ENCODE measurements at regions not wholly inside any gene's neighbourhood (a gene's known extent, or its start where the extent isn't known, plus 50 kb on each side); places are given as distances from the start of the nearest gene placed in this dataset.

DNA sequence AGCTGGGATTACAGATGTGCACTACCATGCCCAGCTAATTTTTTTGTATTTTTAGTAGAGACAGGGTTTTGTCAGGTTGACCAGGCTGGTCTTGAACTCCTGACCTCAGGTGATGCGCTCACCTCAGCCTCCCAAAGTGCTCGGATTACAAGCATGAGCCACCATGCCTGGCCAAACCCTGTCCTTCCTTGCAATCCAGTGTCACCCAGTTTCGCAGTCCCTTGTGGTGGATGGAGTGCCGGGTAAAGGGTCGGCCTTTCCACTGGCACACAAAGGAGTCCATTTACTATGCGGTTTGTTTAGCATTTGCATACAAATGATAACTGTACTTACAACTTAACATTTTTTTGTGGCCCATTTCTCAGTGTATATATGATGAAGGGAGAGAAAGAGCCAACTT lies 99.3 kb upstream of the TIAM2 start:
- no peaks in the 10 kb centered on the region for H3K36me3 ChIP-seq (ENCODE audit: low read length)

DNA sequence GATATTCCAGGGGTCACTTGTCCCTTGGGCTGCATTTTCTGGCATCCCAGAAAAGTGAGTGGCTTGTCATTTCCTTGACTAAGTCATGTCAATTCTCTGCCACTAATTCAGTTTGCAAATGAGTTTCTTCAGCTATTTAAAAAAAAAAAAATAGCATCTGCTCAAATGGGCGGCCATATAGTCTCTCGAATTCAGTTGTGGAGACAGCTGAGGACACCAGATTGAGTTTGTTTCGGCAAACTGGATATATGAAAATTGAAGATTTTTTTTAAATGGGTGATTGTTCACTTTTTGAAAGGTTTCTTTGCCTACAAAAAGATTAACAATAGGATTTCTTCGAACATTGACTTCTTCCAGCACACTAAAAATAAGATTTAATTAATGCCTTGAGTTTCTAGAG lies 96.3 kb upstream of the TIAM2 start:
- H3K36me3 ChIP-seq (ENCODE audit: low read length): no peaks in the 10 kb centered on the region
- H3K4me2 ChIP-seq (ENCODE audit: low read depth, low read length, poor library complexity, severe bottlenecking): no peak overlapping the region
- H3K9ac ChIP-seq (ENCODE audit: low read length): no peak overlapping the region
- no peaks in the 10 kb centered on the region for H3K9me3 ChIP-seq (ENCODE audit: insufficient read depth, low read length)
- H3K4me3 ChIP-seq (ENCODE audit: insufficient read depth, low read length, poor library complexity, severe bottlenecking): no peak overlapping the region
- no peaks in the 10 kb centered on the region for H3K79me2 ChIP-seq (ENCODE audit: insufficient read depth, low read length)
- H3K27me3 ChIP-seq (ENCODE audit: low read length): no peaks in the 10 kb centered on the region
- H4K20me1 ChIP-seq (ENCODE audit: low read depth, low read length): no peaks in the 10 kb centered on the region
- no peak overlapping the region for H2AFZ ChIP-seq (ENCODE audit: low read depth, low read length, severe bottlenecking)
- no peak overlapping the region for H3K27ac ChIP-seq (ENCODE audit: low read depth, low read length)
- H3F3A ChIP-seq (ENCODE audit: insufficient read depth): peaks cover 1% of the 10 kb centered on the region; the same call in 1 of the 2 replicates
- TF ChIP-seq, protein P1, sequence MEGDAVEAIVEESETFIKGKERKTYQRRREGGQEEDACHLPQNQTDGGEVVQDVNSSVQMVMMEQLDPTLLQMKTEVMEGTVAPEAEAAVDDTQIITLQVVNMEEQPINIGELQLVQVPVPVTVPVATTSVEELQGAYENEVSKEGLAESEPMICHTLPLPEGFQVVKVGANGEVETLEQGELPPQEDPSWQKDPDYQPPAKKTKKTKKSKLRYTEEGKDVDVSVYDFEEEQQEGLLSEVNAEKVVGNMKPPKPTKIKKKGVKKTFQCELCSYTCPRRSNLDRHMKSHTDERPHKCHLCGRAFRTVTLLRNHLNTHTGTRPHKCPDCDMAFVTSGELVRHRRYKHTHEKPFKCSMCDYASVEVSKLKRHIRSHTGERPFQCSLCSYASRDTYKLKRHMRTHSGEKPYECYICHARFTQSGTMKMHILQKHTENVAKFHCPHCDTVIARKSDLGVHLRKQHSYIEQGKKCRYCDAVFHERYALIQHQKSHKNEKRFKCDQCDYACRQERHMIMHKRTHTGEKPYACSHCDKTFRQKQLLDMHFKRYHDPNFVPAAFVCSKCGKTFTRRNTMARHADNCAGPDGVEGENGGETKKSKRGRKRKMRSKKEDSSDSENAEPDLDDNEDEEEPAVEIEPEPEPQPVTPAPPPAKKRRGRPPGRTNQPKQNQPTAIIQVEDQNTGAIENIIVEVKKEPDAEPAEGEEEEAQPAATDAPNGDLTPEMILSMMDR (IDR thresholded peaks at IDR 0.05; ENCODE audit: insufficient read depth, low read length, poor library complexity, severe bottlenecking): no peak
- TF ChIP-seq EZH2phosphoT487 (conservative IDR thresholded peaks at IDR 0.05; ENCODE audit: low read length): no peak
- no peaks in the 10 kb centered on the region for H3K9me2 ChIP-seq (replicated peaks; ENCODE audit: insufficient read depth, low read length)

More for the DNA sequence above, 99.3 kb upstream of the TIAM2 start:
- Histone ChIP-seq H3K9ac (ENCODE audit: low read length) (no peak overlapping the region), H3K9me3 (ENCODE audit: insufficient read depth, low read length) (no peaks in the 10 kb centered on the region), H3K27ac (ENCODE audit: low read depth, low read length) (no peak overlapping the region), H3K9me2 (replicated peaks; ENCODE audit: insufficient read depth, low read length) (no peaks in the 10 kb centered on the region), H2AFZ (ENCODE audit: low read depth, low read length, severe bottlenecking) (no peak overlapping the region), H3K4me2 (ENCODE audit: low read depth, low read length, poor library complexity, severe bottlenecking) (no peak overlapping the region), H3K27me3 (ENCODE audit: low read length) (no peaks in the 10 kb centered on the region), H3K79me2 (ENCODE audit: insufficient read depth, low read length) (no peaks in the 10 kb centered on the region), H3F3A (ENCODE audit: insufficient read depth) (peaks cover 5% of the 10 kb centered on the region; the same call in 1 of the 2 replicates), H4K20me1 (ENCODE audit: low read depth, low read length) (no peaks in the 10 kb centered on the region), H3K4me3 (ENCODE audit: insufficient read depth, low read length, poor library complexity, severe bottlenecking) (no peak overlapping the region)
- TF ChIP-seq, protein P1 (IDR thresholded peaks at IDR 0.05; ENCODE audit: insufficient read depth, low read length, poor library complexity, severe bottlenecking): no peak
- no peak for TF ChIP-seq EZH2phosphoT487 (conservative IDR thresholded peaks at IDR 0.05; ENCODE audit: low read length)

DNA sequence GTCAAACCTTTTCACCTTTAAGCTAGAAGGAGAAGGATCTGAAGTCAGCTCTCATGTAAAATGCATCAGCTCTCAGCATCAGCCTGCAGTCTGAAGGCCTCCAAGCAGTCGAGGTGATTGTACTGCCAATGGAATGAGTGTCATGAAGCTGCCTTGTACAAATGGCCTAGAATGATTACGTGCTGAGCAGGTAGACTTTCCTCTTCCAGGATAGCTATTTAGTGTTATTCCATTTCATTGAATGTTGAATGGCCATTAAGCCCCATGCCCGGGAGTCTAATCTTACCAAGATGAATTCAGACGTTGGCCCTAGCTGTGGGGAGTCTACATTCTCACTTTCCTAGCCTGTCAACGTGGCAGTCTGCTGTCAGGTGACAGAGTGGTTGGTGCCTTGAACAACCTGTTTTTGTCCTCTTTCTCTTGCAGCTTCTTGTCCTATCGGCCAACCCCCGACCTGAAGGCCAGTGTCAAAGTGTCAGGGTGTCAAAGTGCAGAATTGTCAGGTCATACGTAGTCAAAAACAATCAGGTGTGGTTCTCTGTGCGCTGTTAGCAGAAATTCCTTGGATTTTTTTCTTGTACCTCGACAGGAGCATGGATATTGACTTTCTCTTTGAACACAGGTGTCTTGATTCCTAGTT lies 95.2 kb upstream of the TIAM2 start:
- TF ChIP-seq, protein P1 (IDR thresholded peaks at IDR 0.05; ENCODE audit: insufficient read depth, low read length, poor library complexity, severe bottlenecking): no peak
- no peak for TF ChIP-seq EZH2phosphoT487 (conservative IDR thresholded peaks at IDR 0.05; ENCODE audit: low read length)
- Histone ChIP-seq H3F3A (ENCODE audit: insufficient read depth) (no peaks in the 10 kb centered on the region), H2AFZ (ENCODE audit: low read depth, low read length, severe bottlenecking) (no peak overlapping the region), H4K20me1 (ENCODE audit: low read depth, low read length) (no peaks in the 10 kb centered on the region), H3K79me2 (ENCODE audit: insufficient read depth, low read length) (no peaks in the 10 kb centered on the region), H3K4me3 (ENCODE audit: insufficient read depth, low read length, poor library complexity, severe bottlenecking) (no peak overlapping the region), H3K9me3 (ENCODE audit: insufficient read depth, low read length) (no peaks in the 10 kb centered on the region), H3K27ac (ENCODE audit: low read depth, low read length) (no peak overlapping the region), H3K27me3 (ENCODE audit: low read length) (no peaks in the 10 kb centered on the region), H3K9ac (ENCODE audit: low read length) (no peak overlapping the region), H3K36me3 (ENCODE audit: low read length) (no peaks in the 10 kb centered on the region), H3K9me2 (replicated peaks; ENCODE audit: insufficient read depth, low read length) (no peaks in the 10 kb centered on the region), H3K4me2 (ENCODE audit: low read depth, low read length, poor library complexity, severe bottlenecking) (no peak overlapping the region)
